Neural crest cell (in vitro differentiated cells): ENCODE measurements at regions not wholly inside any gene's neighbourhood (a gene's known extent, or its start where the extent isn't known, plus 50 kb on each side); places are given as distances from the start of the nearest gene placed in this dataset.
"Not testable (repeated sequence)": the region's sequence is repeated elsewhere in the genome, so short reads cannot be mapped to it uniquely, and the experiment has no call there.

Source experiments
- DNase-seq: peaks from one replicate; pipeline ENCODE4 v3.0.0; 2021; ENCODE audit warnings: low read depth, mixed read lengths, low spot score
- H3K27ac Mint-ChIP-seq: one replicate; pipeline ENCODE4 v1.8.0; 2021; ENCODE audit warnings: mild to moderate bottlenecking, mixed read lengths; ENCODE audit not compliant: unreplicated experiment
- H3K27me3 Mint-ChIP-seq: 2 replicates; pipeline ENCODE4 v1.8.0; 2021; ENCODE audit warnings: low read depth, mild to moderate bottlenecking, mixed read lengths
- H3K36me3 Mint-ChIP-seq: 2 replicates; pipeline ENCODE4 v1.8.0; 2021; ENCODE audit warnings: low read depth, mild to moderate bottlenecking, mixed read lengths
- H3K4me1 Mint-ChIP-seq: 2 replicates; pipeline ENCODE4 v1.8.0; 2021; ENCODE audit warnings: mixed read lengths
- H3K4me3 Mint-ChIP-seq: one replicate; pipeline ENCODE4 v1.8.0; 2021; ENCODE audit warnings: mild to moderate bottlenecking, mixed read lengths
- H3K9me3 Mint-ChIP-seq: 2 replicates; pipeline ENCODE4 v1.8.0; 2021; ENCODE audit warnings: mixed read lengths
- CTCF ChIP-seq: fragments of 200-600 bp; sonication (generic); conservative IDR thresholded peaks from 2 replicates; pipeline ENCODE4 v1.5.0; 2021; ENCODE audit warnings: antibody characterized with exemption, mild to moderate bottlenecking

- Mint-ChIP-seq H3K36me3 (no peaks in the 10 kb centered on the region), H3K4me1 (peaks cover 3% of the 10 kb centered on the region), H3K4me3 (no peak overlapping the region), H3K9me3 (no peaks in the 10 kb centered on the region), H3K27me3 (no peaks in the 10 kb centered on the region), H3K27ac (no peak overlapping the region)
- DNase-seq: no peak
- no peak for TF ChIP-seq CTCF
Measured at GRCh38 chrX:42832764-42833549, 55.0 kb upstream of the PPP1R2C start.

GRCh38 chrX:42833550-42833940 lies 55.6 kb upstream of the PPP1R2C start:
- H3K27me3 Mint-ChIP-seq, H3K27ac Mint-ChIP-seq, H3K4me1 Mint-ChIP-seq, H3K4me3 Mint-ChIP-seq, H3K36me3 Mint-ChIP-seq, DNase-seq, H3K9me3 Mint-ChIP-seq: not testable (repeated sequence)

GRCh38 chrX:42837101-42837726 lies 59.3 kb upstream of the PPP1R2C start:
- Mint-ChIP-seq H3K27ac (no peak overlapping the region), H3K4me1 (peaks cover 3% of the 10 kb centered on the region), H3K36me3 (no peaks in the 10 kb centered on the region), H3K27me3 (no peaks in the 10 kb centered on the region), H3K4me3 (no peak overlapping the region), H3K9me3 (peaks cover 7% of the 10 kb centered on the region)
- DNase-seq: no peak
- TF ChIP-seq CTCF: no peak

- DNase-seq: no peak
- no peak overlapping the region for H3K4me3 Mint-ChIP-seq
- peaks cover 7% of the 10 kb centered on the region for H3K9me3 Mint-ChIP-seq
- no peak for TF ChIP-seq CTCF
- peaks cover 3% of the 10 kb centered on the region for H3K4me1 Mint-ChIP-seq
- no peaks in the 10 kb centered on the region for H3K36me3 Mint-ChIP-seq
- no peaks in the 10 kb centered on the region for H3K27me3 Mint-ChIP-seq
- no peak overlapping the region for H3K27ac Mint-ChIP-seq
Measured at GRCh38 chrX:42837747-42838146, 59.8 kb upstream of the PPP1R2C start.

- peaks cover 7% of the 10 kb centered on the region for H3K9me3 Mint-ChIP-seq
- no peak overlapping the region for H3K4me3 Mint-ChIP-seq
Measured at GRCh38 chrX:42839632-42840031, 61.7 kb upstream of the PPP1R2C start.

More at GRCh38 chrX:42839632-42840031, 61.7 kb upstream of the PPP1R2C start:
- H3K36me3 Mint-ChIP-seq: no peaks in the 10 kb centered on the region
- H3K27me3 Mint-ChIP-seq: no peaks in the 10 kb centered on the region
- H3K4me1 Mint-ChIP-seq: no peaks in the 10 kb centered on the region
- TF ChIP-seq CTCF: no peak
- H3K27ac Mint-ChIP-seq: no peak overlapping the region
- DNase-seq: no peak
